ENCODE measurements at regions not wholly inside any gene's neighbourhood (a gene's known extent, or its start where the extent isn't known, plus 50 kb on each side); places are given as distances from the start of the nearest gene placed in this dataset.

- TF ChIP-seq, protein P1, sequence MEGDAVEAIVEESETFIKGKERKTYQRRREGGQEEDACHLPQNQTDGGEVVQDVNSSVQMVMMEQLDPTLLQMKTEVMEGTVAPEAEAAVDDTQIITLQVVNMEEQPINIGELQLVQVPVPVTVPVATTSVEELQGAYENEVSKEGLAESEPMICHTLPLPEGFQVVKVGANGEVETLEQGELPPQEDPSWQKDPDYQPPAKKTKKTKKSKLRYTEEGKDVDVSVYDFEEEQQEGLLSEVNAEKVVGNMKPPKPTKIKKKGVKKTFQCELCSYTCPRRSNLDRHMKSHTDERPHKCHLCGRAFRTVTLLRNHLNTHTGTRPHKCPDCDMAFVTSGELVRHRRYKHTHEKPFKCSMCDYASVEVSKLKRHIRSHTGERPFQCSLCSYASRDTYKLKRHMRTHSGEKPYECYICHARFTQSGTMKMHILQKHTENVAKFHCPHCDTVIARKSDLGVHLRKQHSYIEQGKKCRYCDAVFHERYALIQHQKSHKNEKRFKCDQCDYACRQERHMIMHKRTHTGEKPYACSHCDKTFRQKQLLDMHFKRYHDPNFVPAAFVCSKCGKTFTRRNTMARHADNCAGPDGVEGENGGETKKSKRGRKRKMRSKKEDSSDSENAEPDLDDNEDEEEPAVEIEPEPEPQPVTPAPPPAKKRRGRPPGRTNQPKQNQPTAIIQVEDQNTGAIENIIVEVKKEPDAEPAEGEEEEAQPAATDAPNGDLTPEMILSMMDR (IDR thresholded peaks at IDR 0.05) = no peak
- TF ChIP-seq POLR2A (IDR thresholded peaks at IDR 0.05) = no peak
Measured at GRCh38 chr5:89560696-89561095, 677.7 kb upstream of the MEF2C start.
